ENCODE measurements at regions not wholly inside any gene's neighbourhood (a gene's known extent, or its start where the extent isn't known, plus 50 kb on each side); places are given as distances from the start of the nearest gene placed in this dataset.
"Not testable (repeated sequence)": the region's sequence is repeated elsewhere in the genome, so short reads cannot be mapped to it uniquely, and the experiment has no call there.

GRCh38 chr6:86602093-86602492, 335.2 kb upstream of the HTR1E start:
- not testable (repeated sequence) for TF ChIP-seq SUZ12 (IDR thresholded peaks at IDR 0.05; ENCODE audit: extremely low read depth, insufficient read depth, insufficient read length); YY1 (IDR thresholded peaks at IDR 0.05; ENCODE audit: insufficient read depth, insufficient read length)

All from NT2/D1 (cell line).